Chondrocyte (in vitro differentiated cells): ENCODE measurements at regions not wholly inside any gene's neighbourhood (a gene's known extent, or its start where the extent isn't known, plus 50 kb on each side); places are given as distances from the start of the nearest gene placed in this dataset.

Source experiments
- DNase-seq: peaks from one replicate; pipeline ENCODE4 v3.0.0; 2021; ENCODE audit warnings: mixed read lengths, low spot score
- H3K27ac Mint-ChIP-seq: one replicate; pipeline ENCODE4 v1.8.0; 2021; ENCODE audit warnings: mild to moderate bottlenecking, moderate library complexity, mixed read lengths; ENCODE audit not compliant: unreplicated experiment
- H3K27me3 Mint-ChIP-seq: 2 replicates; pipeline ENCODE4 v1.8.0; 2021; ENCODE audit warnings: low read depth, mixed read lengths
- H3K36me3 Mint-ChIP-seq: 2 replicates; pipeline ENCODE4 v1.8.0; 2021; ENCODE audit warnings: low read depth, mixed read lengths
- H3K4me1 Mint-ChIP-seq: 2 replicates; pipeline ENCODE4 v1.8.0; 2021; ENCODE audit warnings: low read depth, mild to moderate bottlenecking, mixed read lengths
- H3K4me3 Mint-ChIP-seq: one replicate; pipeline ENCODE4 v1.8.0; 2021; ENCODE audit warnings: mild to moderate bottlenecking, moderate library complexity, mixed read lengths; ENCODE audit not compliant: unreplicated experiment
- H3K9me3 Mint-ChIP-seq: 2 replicates; pipeline ENCODE4 v1.8.0; 2021; ENCODE audit warnings: low read depth, mixed read lengths
- TF ChIP-seq, protein P1 (sequence below): fragments of 200-600 bp; sonication (generic); IDR thresholded peaks from 2 replicates; pipeline ENCODE4 v1.5.0; 2021; ENCODE audit warnings: antibody characterized with exemption, mild to moderate bottlenecking, moderate library complexity

DNA sequence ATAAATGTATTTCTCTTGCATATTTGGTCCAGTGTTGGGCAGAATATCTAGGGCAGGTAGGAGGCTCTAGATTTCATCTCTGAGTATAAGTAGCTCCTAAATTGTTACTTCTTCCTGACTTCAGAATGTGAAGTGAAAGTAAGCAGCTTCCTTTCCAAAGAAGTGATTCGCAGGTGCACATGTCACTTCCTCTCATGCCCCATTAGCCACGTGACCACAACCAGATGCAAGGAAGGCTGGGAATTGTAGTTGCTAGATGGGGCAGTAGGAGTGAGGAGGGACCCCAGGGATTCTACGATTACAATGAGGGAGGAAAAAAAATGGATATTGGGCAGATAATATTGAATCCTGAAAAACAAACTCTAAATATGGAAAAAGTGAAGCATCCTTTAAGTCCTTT lies 113.2 kb upstream of the CYYR1 start:
- Mint-ChIP-seq H3K36me3 (no peaks in the 10 kb centered on the region), H3K4me1 (no peaks in the 10 kb centered on the region), H3K4me3 (no peak overlapping the region), H3K27ac (no peak overlapping the region), H3K9me3 (peaks cover 7% of the 10 kb centered on the region), H3K27me3 (no peaks in the 10 kb centered on the region)
- TF ChIP-seq, protein P1, sequence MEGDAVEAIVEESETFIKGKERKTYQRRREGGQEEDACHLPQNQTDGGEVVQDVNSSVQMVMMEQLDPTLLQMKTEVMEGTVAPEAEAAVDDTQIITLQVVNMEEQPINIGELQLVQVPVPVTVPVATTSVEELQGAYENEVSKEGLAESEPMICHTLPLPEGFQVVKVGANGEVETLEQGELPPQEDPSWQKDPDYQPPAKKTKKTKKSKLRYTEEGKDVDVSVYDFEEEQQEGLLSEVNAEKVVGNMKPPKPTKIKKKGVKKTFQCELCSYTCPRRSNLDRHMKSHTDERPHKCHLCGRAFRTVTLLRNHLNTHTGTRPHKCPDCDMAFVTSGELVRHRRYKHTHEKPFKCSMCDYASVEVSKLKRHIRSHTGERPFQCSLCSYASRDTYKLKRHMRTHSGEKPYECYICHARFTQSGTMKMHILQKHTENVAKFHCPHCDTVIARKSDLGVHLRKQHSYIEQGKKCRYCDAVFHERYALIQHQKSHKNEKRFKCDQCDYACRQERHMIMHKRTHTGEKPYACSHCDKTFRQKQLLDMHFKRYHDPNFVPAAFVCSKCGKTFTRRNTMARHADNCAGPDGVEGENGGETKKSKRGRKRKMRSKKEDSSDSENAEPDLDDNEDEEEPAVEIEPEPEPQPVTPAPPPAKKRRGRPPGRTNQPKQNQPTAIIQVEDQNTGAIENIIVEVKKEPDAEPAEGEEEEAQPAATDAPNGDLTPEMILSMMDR = no peak
- no peak for DNase-seq

DNA sequence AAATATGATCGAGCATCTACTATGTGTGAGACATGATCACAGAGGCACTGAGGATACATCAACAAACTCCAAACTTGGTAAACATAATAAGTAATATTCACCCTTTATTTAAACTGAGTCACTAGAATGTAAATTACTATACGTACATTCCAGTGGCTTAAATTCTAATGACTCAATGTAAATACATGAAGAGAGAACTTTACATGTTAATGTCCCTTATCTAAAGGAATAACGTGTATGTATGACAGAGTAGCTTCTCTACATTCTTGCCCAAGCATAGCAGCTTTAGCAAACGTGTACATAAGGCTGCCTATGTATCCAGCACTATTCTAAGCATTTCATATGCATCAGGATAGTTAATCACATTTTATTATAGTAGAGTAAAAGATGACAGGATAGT lies 111.8 kb upstream of the CYYR1 start:
- no peaks in the 10 kb centered on the region for H3K36me3 Mint-ChIP-seq
- no peak overlapping the region for H3K4me3 Mint-ChIP-seq
- TF ChIP-seq, protein P1 = no peak
- peaks cover 5% of the 10 kb centered on the region for H3K9me3 Mint-ChIP-seq
- H3K27me3 Mint-ChIP-seq = no peaks in the 10 kb centered on the region
- H3K4me1 Mint-ChIP-seq = no peaks in the 10 kb centered on the region
- DNase-seq = no peak
- no peak overlapping the region for H3K27ac Mint-ChIP-seq

DNA sequence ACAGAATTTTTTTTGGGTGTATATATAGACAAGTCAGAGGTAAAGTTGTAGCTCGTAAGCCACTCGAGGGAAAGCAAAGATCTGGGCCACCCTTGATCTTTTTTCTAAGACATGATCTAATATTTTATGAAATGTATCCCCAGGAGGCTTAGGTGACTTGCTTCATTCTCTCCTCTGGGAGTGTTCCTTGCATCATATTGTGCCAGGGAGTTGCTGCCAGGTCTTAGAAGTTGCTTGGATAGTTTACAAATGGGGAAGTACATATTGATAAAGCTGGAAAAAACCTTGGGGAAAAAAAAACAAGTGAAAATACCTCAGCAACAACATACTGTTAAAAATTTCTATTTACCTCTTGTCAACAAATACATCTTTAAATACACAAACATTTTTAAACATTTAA lies 110.9 kb upstream of the CYYR1 start:
- H3K4me3 Mint-ChIP-seq = no peak overlapping the region
- H3K9me3 Mint-ChIP-seq = no peaks in the 10 kb centered on the region
- no peaks in the 10 kb centered on the region for H3K4me1 Mint-ChIP-seq
- no peak overlapping the region for H3K27ac Mint-ChIP-seq
- H3K27me3 Mint-ChIP-seq = no peaks in the 10 kb centered on the region
- no peaks in the 10 kb centered on the region for H3K36me3 Mint-ChIP-seq
- no peak for DNase-seq
- TF ChIP-seq, protein P1 = no peak

DNA sequence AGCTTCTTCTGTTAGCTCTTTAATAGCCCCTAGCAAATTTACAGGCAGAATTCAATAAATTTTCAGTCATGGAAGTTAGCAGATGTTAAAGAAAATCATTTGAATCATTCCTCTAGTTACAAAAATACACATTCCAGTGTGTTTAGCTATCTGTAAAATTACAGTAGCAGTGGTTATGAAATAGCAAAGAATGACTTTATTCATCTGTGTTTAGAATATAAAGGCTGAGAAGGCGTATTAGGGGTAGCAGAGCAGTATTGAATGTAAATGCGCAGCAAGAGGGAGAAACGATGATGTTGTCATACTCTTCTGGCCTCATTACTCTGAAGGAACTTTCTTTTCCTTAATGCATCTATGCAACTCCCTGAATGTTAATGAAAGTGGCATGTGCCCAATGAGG lies 106.2 kb upstream of the CYYR1 start:
- Mint-ChIP-seq H3K9me3 (no peaks in the 10 kb centered on the region), H3K27me3 (no peaks in the 10 kb centered on the region), H3K36me3 (no peaks in the 10 kb centered on the region), H3K4me1 (no peaks in the 10 kb centered on the region), H3K27ac (no peak overlapping the region), H3K4me3 (no peak overlapping the region)
- no peak for DNase-seq
- TF ChIP-seq, protein P1 = no peak

DNA sequence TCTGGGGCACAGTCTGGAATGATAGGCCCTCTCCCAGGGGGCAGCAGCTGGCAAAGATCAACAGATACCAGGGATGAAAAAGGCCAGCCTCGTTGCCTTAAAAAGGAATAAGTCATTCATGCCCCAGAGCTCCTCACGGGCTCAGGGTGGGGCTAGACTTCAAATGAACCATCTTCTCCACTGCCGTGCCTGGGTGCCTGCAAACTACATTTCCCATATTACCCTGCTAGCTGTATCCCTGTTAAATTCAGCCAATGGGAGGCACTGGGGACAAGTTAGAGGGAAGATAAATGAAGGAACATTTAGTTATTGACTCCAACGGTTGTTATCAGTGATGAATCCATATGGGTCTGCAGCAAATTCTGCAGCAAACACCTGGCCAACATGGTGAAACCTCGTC lies 101.2 kb upstream of the CYYR1 start:
- Mint-ChIP-seq H3K27me3 (peaks cover 2% of the 10 kb centered on the region), H3K27ac (no peak overlapping the region), H3K4me3 (no peak overlapping the region), H3K4me1 (no peaks in the 10 kb centered on the region), H3K9me3 (no peaks in the 10 kb centered on the region), H3K36me3 (no peaks in the 10 kb centered on the region)
- no peak for DNase-seq
- TF ChIP-seq, protein P1 = no peak
